ENCODE measurements at regions not wholly inside any gene's neighbourhood (a gene's known extent, or its start where the extent isn't known, plus 50 kb on each side); places are given as distances from the start of the nearest gene placed in this dataset.
A peak's percentile ranks its signal among the peaks of the same experiment; 100 is the strongest.

DNA sequence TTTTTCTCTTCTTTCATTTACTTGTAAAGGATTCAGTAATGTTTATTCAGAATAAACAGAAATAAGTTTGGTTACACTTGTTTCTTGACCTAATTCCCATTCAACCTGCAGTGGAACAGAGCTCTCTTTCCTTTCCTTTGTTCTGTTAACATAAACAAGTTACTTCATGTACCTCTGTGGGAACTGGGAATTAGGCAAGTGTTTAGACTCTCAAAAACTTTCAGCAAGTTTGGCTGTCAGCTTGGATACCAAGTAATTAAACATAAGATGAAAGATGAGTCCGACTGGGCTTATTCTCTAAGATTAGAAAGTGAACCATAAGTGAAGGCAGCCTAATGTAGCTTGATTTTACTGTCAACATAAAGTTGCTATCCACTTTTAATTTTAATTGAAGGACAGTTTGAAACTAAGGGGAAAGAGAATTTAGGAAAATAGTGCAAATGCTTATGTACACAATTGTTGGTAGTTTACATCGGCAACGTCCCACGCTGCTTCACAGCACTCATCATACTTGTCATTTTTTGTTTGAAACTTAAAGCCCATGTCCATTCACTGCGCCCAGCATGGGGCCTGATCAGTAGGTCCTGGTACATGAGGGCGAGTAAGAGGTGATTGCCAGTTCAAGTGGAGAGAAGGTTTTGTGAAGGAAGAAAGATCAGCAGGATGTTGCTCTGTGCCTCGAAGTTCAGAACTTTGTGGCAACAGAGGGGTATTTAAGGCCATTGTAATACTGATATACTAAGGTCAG lies 113.0 kb downstream of the PLEKHG1 start:
- Histone ChIP-seq H3K9me1 (replicated peaks; ENCODE audit: control insufficient read depth, extremely low read depth, insufficient read depth, low read length) (no peaks in the 10 kb centered on the region), H4K20me1 (replicated peaks; ENCODE audit: control insufficient read depth, extremely low read depth, insufficient read depth, low read length) (no peaks in the 10 kb centered on the region), H3K79me2 (ENCODE audit: control insufficient read depth, insufficient read depth, low read length) (no peaks in the 10 kb centered on the region), H2AFZ (ENCODE audit: low read depth, low read length) (no peak overlapping the region), H3K27ac (ENCODE audit: insufficient read depth, low read depth, low read length) (no peak overlapping the region), H3K36me3 (ENCODE audit: control insufficient read depth in 2 of 2, extremely low read depth in 1 of 2, insufficient read depth in 2 of 2, low read length in 2 of 2) (no peaks in the 10 kb centered on the region), H3K4me3 (replicated peaks in 1 of 3; ENCODE audit: insufficient read depth in 1 of 3, low read depth in 1 of 3, low read length in 3 of 3) (no peak overlapping the region), H3K27me3 (ENCODE audit: control insufficient read depth in 2 of 2, insufficient read depth in 2 of 2, low read length in 2 of 2) (no peaks in the 10 kb centered on the region), H3K4me1 (ENCODE audit: control insufficient read depth, extremely low read depth, insufficient read depth, low read length) (no peaks in the 10 kb centered on the region), H3K4me2 (ENCODE audit: insufficient read depth, low read length) (no peak overlapping the region), H3K9me3 (replicated peaks; ENCODE audit: control insufficient read depth, insufficient read depth, low read length) (no peaks in the 10 kb centered on the region), H3K9ac (replicated peaks; ENCODE audit: extremely low read depth, insufficient read depth, low read length) (no peak overlapping the region)
- FAIRE-seq = no peak
- ChIA-PET POLR2A (no interaction called here), CTCF (interaction anchor here (0.7 to 1.1 kb wide), 6 partner anchors 11 to 294 kb away, joined by 3 to 4 read pairs (median 3); no protein-coding TSS in a partner anchor)
- intact Hi-C loops (cut with micrococcal nuclease) (no loop called here), dilution Hi-C loops (cut with MboI; ENCODE audit: extremely low pct_ligation_motif_present, low sequenced_read_pairs) (no loop called here)
- BruUV-seq (replicated peaks) = no TSS peak
- peak; percentile 24 for DNase-seq (ENCODE audit: low read depth, low spot score)
- TF ChIP-seq GATA2 (IDR thresholded peaks at IDR 0.05; ENCODE audit: insufficient read depth, insufficient read length, low read depth, low read length) (no peak), MAX (IDR thresholded peaks at IDR 0.05; ENCODE audit: insufficient read depth, insufficient read length) (no peak), MYC (IDR thresholded peaks at IDR 0.05; ENCODE audit: low read depth, low read length) (no peak), POLR2A (IDR thresholded peaks at IDR 0.05; ENCODE audit: low read depth, low read length) (no peak), CTCF (IDR thresholded peaks at IDR 0.05; ENCODE audit: extremely low read depth in 1 of 2, insufficient read depth in 1 of 2, low read depth in 1 of 2, low read length in 2 of 2) (no peak)

DNA sequence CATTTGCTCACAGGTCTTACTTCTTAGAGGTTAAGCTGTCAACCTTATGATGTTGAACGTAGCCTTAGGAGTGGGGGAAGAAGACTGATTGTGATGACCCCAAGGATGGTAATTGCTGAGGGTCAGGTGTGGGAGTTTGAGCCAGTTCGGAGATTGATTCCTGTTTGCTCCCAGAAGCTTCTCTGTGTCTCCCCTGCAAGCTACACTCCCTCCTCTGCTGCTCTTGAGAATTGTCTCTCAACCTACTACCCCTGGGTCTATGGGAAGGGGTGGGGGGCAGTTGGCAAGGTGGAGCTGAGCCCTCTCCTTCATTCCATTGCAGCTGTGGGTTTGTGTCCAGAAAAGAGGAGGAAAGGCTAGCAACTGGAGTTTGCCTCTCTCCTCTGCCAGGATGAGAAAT lies 113.8 kb downstream of the PLEKHG1 start:
- H4K20me1 ChIP-seq (replicated peaks; ENCODE audit: control insufficient read depth, extremely low read depth, insufficient read depth, low read length) = no peaks in the 10 kb centered on the region
- H3K9me3 ChIP-seq (replicated peaks; ENCODE audit: control insufficient read depth, insufficient read depth, low read length) = no peaks in the 10 kb centered on the region
- POLR2A ChIA-PET = no interaction called here
- no peak for FAIRE-seq
- no peaks in the 10 kb centered on the region for H3K4me1 ChIP-seq (ENCODE audit: control insufficient read depth, extremely low read depth, insufficient read depth, low read length)
- no peak overlapping the region for H3K27ac ChIP-seq (ENCODE audit: insufficient read depth, low read depth, low read length)
- intact Hi-C loops (cut with micrococcal nuclease) = no loop called here
- dilution Hi-C loops (cut with MboI; ENCODE audit: extremely low pct_ligation_motif_present, low sequenced_read_pairs) = no loop called here
- no peaks in the 10 kb centered on the region for H3K9me1 ChIP-seq (replicated peaks; ENCODE audit: control insufficient read depth, extremely low read depth, insufficient read depth, low read length)
- TF ChIP-seq EZH2 (IDR thresholded peaks at IDR 0.05; ENCODE audit: borderline replicate concordance, low read depth, low read length, severe bottlenecking) = no peak
- no peak for TF ChIP-seq JUN (IDR thresholded peaks at IDR 0.05; ENCODE audit: borderline replicate concordance, insufficient read depth, insufficient read length, low read depth)
- no peak for TF ChIP-seq CTCF (IDR thresholded peaks at IDR 0.05; ENCODE audit: extremely low read depth in 1 of 2, insufficient read depth in 1 of 2, low read depth in 1 of 2, low read length in 2 of 2)
- no peak for TF ChIP-seq MYC (IDR thresholded peaks at IDR 0.05; ENCODE audit: low read depth, low read length)
- TF ChIP-seq MAX (IDR thresholded peaks at IDR 0.05; ENCODE audit: insufficient read depth, insufficient read length) = no peak
- TF ChIP-seq FOS (IDR thresholded peaks at IDR 0.05; ENCODE audit: borderline replicate concordance, insufficient read depth, low read length) = no peak
- TF ChIP-seq POLR2AphosphoS5 (IDR thresholded peaks at IDR 0.05; ENCODE audit: insufficient read depth, low read depth, low read length) = no peak
- no peak for TF ChIP-seq POLR2A (IDR thresholded peaks at IDR 0.05; ENCODE audit: low read depth, low read length)
- TF ChIP-seq GATA2 (IDR thresholded peaks at IDR 0.05; ENCODE audit: insufficient read depth, insufficient read length, low read depth, low read length) = no peak
- no peak overlapping the region for H3K9ac ChIP-seq (replicated peaks; ENCODE audit: extremely low read depth, insufficient read depth, low read length)
- no peaks in the 10 kb centered on the region for H3K79me2 ChIP-seq (ENCODE audit: control insufficient read depth, insufficient read depth, low read length)
- H3K4me2 ChIP-seq (ENCODE audit: insufficient read depth, low read length) = no peak overlapping the region
- H3K4me3 ChIP-seq (replicated peaks in 1 of 3; ENCODE audit: insufficient read depth in 1 of 3, low read depth in 1 of 3, low read length in 3 of 3) = no peak overlapping the region
- no peaks in the 10 kb centered on the region for H3K27me3 ChIP-seq (ENCODE audit: control insufficient read depth in 2 of 2, insufficient read depth in 2 of 2, low read length in 2 of 2)
- H3K36me3 ChIP-seq (ENCODE audit: control insufficient read depth in 2 of 2, extremely low read depth in 1 of 2, insufficient read depth in 2 of 2, low read length in 2 of 2) = no peaks in the 10 kb centered on the region
- no peak for DNase-seq (ENCODE audit: low read depth, low spot score)
- CTCF ChIA-PET = interaction anchor here (1.2 kb wide), 1 partner anchor 18 kb away, joined by 3 read pairs; no protein-coding TSS in a partner anchor
- BruUV-seq (replicated peaks) = no TSS peak
- H2AFZ ChIP-seq (ENCODE audit: low read depth, low read length) = no peak overlapping the region

Data from endothelial cell of umbilical vein (primary cell).